AG04449 (cell line): ENCODE measurements at regions not wholly inside any gene's neighbourhood (a gene's known extent, or its start where the extent isn't known, plus 50 kb on each side); places are given as distances from the start of the nearest gene placed in this dataset.

ENCODE experiments used
- CTCF ChIA-PET: fragments of 350-600 bp; formaldehyde crosslinking; extraction: SDS; loops from one replicate; lab custom pipeline; 2021; ENCODE audit warnings: antibody characterized with exemption; lab: Yijun Ruan, JAX
- POLR2A ChIA-PET: fragments of 400-600, 350-600 bp; formaldehyde crosslinking; extraction: SDS; loops from one replicate; lab custom pipeline; 2020; ENCODE audit warnings: antibody characterized with exemption, inconsistent platforms; lab: Yijun Ruan, JAX
- DNase-seq: peaks from one replicate; pipeline ENCODE4 v3.0.0-alpha.2; 2010; ENCODE audit warnings: low read depth, low spot score
- H3K4me3 ChIP-seq: 2 replicates; pipeline ENCODE4 v1.5.1; 2011; ENCODE audit warnings: low read depth, mild to moderate bottlenecking, control low read depth, low read length
- CTCF ChIP-seq: IDR thresholded peaks from one replicate; pipeline ENCODE4 v1.5.1; 2011; ENCODE audit warnings: mild to moderate bottlenecking, moderate library complexity, low read length, control low read depth, inconsistent platforms; ENCODE audit not compliant: insufficient read depth; ENCODE audit errors: missing control alignments

- DNase-seq = no peak
- no peak for TF ChIP-seq CTCF
- POLR2A ChIA-PET = interaction anchor here (0.7 kb wide), 1 partner anchor 227 kb away, joined by 3 read pairs; no protein-coding TSS in a partner anchor
- CTCF ChIA-PET = no interaction called here
- H3K4me3 ChIP-seq = no peak overlapping the region
These were observed 289.6 kb upstream of the CDH4 start for GRCh38 chr20:60962367-60963045.

- DNase-seq = no peak
- ChIA-PET POLR2A (no interaction called here), CTCF (no interaction called here)
- TF ChIP-seq CTCF = no peak
- no peak overlapping the region for H3K4me3 ChIP-seq
These were observed 288.9 kb upstream of the CDH4 start for GRCh38 chr20:60963146-60963545.

GRCh38 chr20:60964911-60965310 lies 287.1 kb upstream of the CDH4 start:
- ChIA-PET CTCF (no interaction called here), POLR2A (no interaction called here)
- no peak for TF ChIP-seq CTCF
- no peak overlapping the region for H3K4me3 ChIP-seq
- DNase-seq = no peak

- ChIA-PET POLR2A (no interaction called here), CTCF (no interaction called here)
- no peak overlapping the region for H3K4me3 ChIP-seq
- TF ChIP-seq CTCF = no peak
- no peak for DNase-seq
These were observed 286.0 kb upstream of the CDH4 start for GRCh38 chr20:60966031-60966430.

GRCh38 chr20:60966766-60967165 lies 285.3 kb upstream of the CDH4 start:
- POLR2A ChIA-PET = no interaction called here
- CTCF ChIA-PET = no interaction called here
- no peak for TF ChIP-seq CTCF
- DNase-seq = no peak
- no peak overlapping the region for H3K4me3 ChIP-seq

GRCh38 chr20:60967431-60968316 lies 284.4 kb upstream of the CDH4 start:
- CTCF ChIA-PET = no interaction called here

More at GRCh38 chr20:60967431-60968316, 284.4 kb upstream of the CDH4 start:
- H3K4me3 ChIP-seq = no peak overlapping the region
- TF ChIP-seq CTCF = no peak
- DNase-seq = no peak
- POLR2A ChIA-PET = no interaction called here
